Lung (tissue), 11 donors: ENCODE measurements at regions not wholly inside any gene's neighbourhood (a gene's known extent, or its start where the extent isn't known, plus 50 kb on each side); places are given as distances from the start of the nearest gene placed in this dataset.

Experiments used
- ATAC-seq: fragments of 200-7000 bp; cut with Tn5 transposase; one replicate; pipeline ENCODE4 v1.9.1; 2020; ENCODE audit warnings: moderate number of reproducible peaks; ENCODE audit not compliant: insufficient read depth, low FRiP score
- DNase-seq, 3 donors: peaks; one replicate each; pipeline ENCODE4 v3.0.0-alpha.2; 2013 to 2017
- H3K27ac ChIP-seq, 2 donors: one replicate each; pipeline ENCODE4 v1.5.1; 2013; ENCODE audit warnings: mild to moderate bottlenecking in 2 of 2, moderate library complexity in 2 of 2, control low read depth in 1 of 2, inconsistent platforms in 1 of 2, low read depth in 1 of 2, low read length in 1 of 2
- H3K27me3 ChIP-seq, 3 donors: one replicate each; pipeline ENCODE4 v1.5.1; 2013; ENCODE audit warnings: low read length in 2 of 3; ENCODE audit not compliant: control insufficient read depth in 3 of 3, insufficient read depth in 3 of 3
- H3K36me3 ChIP-seq, 4 donors: one replicate each; pipeline ENCODE4 v1.5.1; 2013; ENCODE audit warnings: low read length in 4 of 4, mild to moderate bottlenecking in 1 of 4, moderate library complexity in 1 of 4; ENCODE audit not compliant: control insufficient read depth in 4 of 4, insufficient read depth in 4 of 4
- H3K4me1 ChIP-seq, 5 donors: one replicate each; pipeline ENCODE4 v1.5.1; 2013; ENCODE audit warnings: low read length in 5 of 5, mild to moderate bottlenecking in 2 of 5, moderate library complexity in 1 of 5; ENCODE audit not compliant: control insufficient read depth in 5 of 5, insufficient read depth in 5 of 5
- H3K4me3 ChIP-seq: one replicate; pipeline ENCODE4 v1.5.1; 2013; ENCODE audit warnings: mild to moderate bottlenecking, control low read depth, moderate library complexity
- H3K9ac ChIP-seq, 2 donors: one replicate each; pipeline ENCODE4 v1.5.1; 2013; ENCODE audit warnings: low read length in 2 of 2, control low read depth in 1 of 2; ENCODE audit not compliant: insufficient read depth in 1 of 2
- H3K9me3 ChIP-seq, 4 donors: one replicate each; pipeline ENCODE4 v1.5.1; 2013; ENCODE audit warnings: low read length in 3 of 4, mild to moderate bottlenecking in 1 of 4, moderate library complexity in 1 of 4; ENCODE audit not compliant: control insufficient read depth in 4 of 4, insufficient read depth in 3 of 4
- CTCF ChIP-seq: IDR thresholded peaks from 2 replicates; pipeline ENCODE4 v1.5.1; 2012; ENCODE audit warnings: mild to moderate bottlenecking; ENCODE audit errors: control extremely low read depth, extremely low read depth
- WGBS, 2 donors: extraction: QIAGEN DNeasy Blood & Tissue Kit; methylation state at CpG; one replicate each; pipeline ENCODE4 v1.1.7; 2013; 5-methylcytosine and 5-hydroxymethylcytosine counted together
- donor health status: control.
- donor health status: control.
- donor health status: Bipolar disorder and iron deficiency.
- donor health status: healthy.
- donor health status: DM: yes; HTN: yes; CAD: no.

- Histone ChIP-seq H3K4me1 (peaks cover 0 to 7% (median 0%) of the 10 kb centered on the region in 5 donors), H3K4me3 (no peak overlapping the region), H3K36me3 (no peaks in the 10 kb centered on the region), H3K9ac (no peak overlapping the region), H3K27ac (no peak overlapping the region), H3K9me3 (no peaks in the 10 kb centered on the region), H3K27me3 (no peaks in the 10 kb centered on the region)
- no peak for TF ChIP-seq CTCF
- DNase-seq: no peak
- ATAC-seq: no peak
- 66 to 67% methylated on average over 1 of the region's 1 CpG for WGBS, 2 donors
These were observed 94.8 kb upstream of the FAT3 start for GRCh38 chr11:92129811-92130210.

- no peak for ATAC-seq
- 66 to 69% methylated on average over 2 of the region's 2 CpGs for WGBS, 2 donors
These were observed 96.6 kb upstream of the FAT3 start for GRCh38 chr11:92128026-92128425.

GRCh38 chr11:92125321-92125720 lies 99.3 kb upstream of the FAT3 start:
- no peaks in the 10 kb centered on the region for H3K27me3 ChIP-seq
- no peak overlapping the region for H3K4me3 ChIP-seq
- no peaks in the 10 kb centered on the region for H3K36me3 ChIP-seq
- no peak overlapping the region for H3K27ac ChIP-seq
- DNase-seq (no peak), ATAC-seq (no peak)
- no peaks in the 10 kb centered on the region for H3K9me3 ChIP-seq
- no peak for TF ChIP-seq CTCF
- H3K9ac ChIP-seq: no peak overlapping the region
- H3K4me1 ChIP-seq: peaks cover 0 to 5% (median 0%) of the 10 kb centered on the region in 5 donors

More at GRCh38 chr11:92128026-92128425, 96.6 kb upstream of the FAT3 start:
- H3K36me3 ChIP-seq: no peaks in the 10 kb centered on the region
- no peak overlapping the region for H3K9ac ChIP-seq
- H3K4me1 ChIP-seq: peaks cover 0 to 7% (median 0%) of the 10 kb centered on the region in 5 donors
- H3K9me3 ChIP-seq: no peaks in the 10 kb centered on the region
- no peak for TF ChIP-seq CTCF
- DNase-seq: no peak
- no peak overlapping the region for H3K4me3 ChIP-seq
- H3K27ac ChIP-seq: no peak overlapping the region
- H3K27me3 ChIP-seq: no peaks in the 10 kb centered on the region

GRCh38 chr11:92123540-92123939 lies 101.1 kb upstream of the FAT3 start:
- H3K27ac ChIP-seq: no peak overlapping the region
- no peaks in the 10 kb centered on the region for H3K36me3 ChIP-seq
- ATAC-seq: no peak
- H3K27me3 ChIP-seq: no peaks in the 10 kb centered on the region
- peaks cover 0 to 4% (median 0%) of the 10 kb centered on the region in 5 donors for H3K4me1 ChIP-seq
- H3K9ac ChIP-seq: no peak overlapping the region
- no peak for TF ChIP-seq CTCF
- 39 to 41% methylated on average over 1 of the region's 1 CpG for WGBS, 2 donors
- H3K9me3 ChIP-seq: no peaks in the 10 kb centered on the region
- no peak for DNase-seq
- no peak overlapping the region for H3K4me3 ChIP-seq
